Stimulated activated CD4-positive, alpha-beta T cell treated with anti-CD3 and anti-CD28 coated beads, TNF-alpha, amount 100 ng/mL, for 1 hour (primary cell): ENCODE measurements at regions not wholly inside any gene's neighbourhood (a gene's known extent, or its start where the extent isn't known, plus 50 kb on each side); places are given as distances from the start of the nearest gene placed in this dataset.

ENCODE experiments used
- DNase-seq, 3 donors: peaks; one replicate each; pipeline ENCODE4 v3.0.0-alpha.2; 2020; ENCODE audit warnings: low read depth in 3 of 3, low spot score in 1 of 3

GRCh38 chr20:60269573-60270162, 311.4 kb downstream of the CDH26 start:
- DNase-seq: no peak

GRCh38 chr20:60270341-60270740, 312.1 kb downstream of the CDH26 start:
- no peak for DNase-seq

DNA sequence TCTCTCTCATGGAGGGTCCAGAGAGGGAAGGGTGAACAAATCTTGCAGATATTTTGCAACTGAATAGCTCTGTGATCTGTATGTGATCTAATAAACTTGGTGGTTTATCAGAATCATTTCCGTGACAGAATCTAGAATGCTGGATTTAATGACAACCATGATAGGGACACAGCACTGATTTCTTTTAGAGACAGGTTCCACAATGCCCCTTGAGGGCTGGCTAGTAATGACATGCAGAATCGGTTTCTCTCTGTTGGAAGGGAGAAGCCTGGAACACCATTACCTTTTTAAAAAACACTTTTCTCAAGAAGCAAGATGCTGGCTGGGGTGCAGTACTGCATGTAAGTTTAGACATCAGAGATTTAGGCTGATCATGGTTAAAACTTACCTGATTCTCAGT, 313.4 kb downstream of the CDH26 start:
- DNase-seq: no peak

DNA sequence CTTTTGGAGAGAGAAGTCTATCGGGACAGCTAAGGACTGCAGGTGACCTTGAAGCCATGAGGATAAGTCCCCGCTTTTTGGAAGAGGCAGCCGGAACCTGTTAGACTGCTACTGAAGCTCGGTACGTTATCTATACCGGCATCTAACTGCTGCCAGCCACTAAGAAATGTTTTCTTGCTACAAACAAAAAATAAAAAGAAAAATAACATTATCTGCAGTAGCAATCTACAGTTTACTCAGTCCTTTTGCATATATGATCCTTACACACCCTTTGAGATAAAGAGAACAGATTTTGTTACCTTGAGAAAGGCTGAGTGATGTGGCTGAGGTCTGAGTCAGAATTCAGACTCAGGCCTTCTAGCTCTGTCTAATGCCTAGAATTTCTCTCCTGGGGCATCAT, 314.6 kb downstream of the CDH26 start:
- no peak for DNase-seq

GRCh38 chr20:60274717-60275116, 316.5 kb downstream of the CDH26 start:
- DNase-seq: no peak

GRCh38 chr20:60281295-60281694, 323.1 kb downstream of the CDH26 start:
- no peak for DNase-seq

- DNase-seq: no peak
Measured at GRCh38 chr20:60283281-60283680, 325.1 kb downstream of the CDH26 start.

DNA sequence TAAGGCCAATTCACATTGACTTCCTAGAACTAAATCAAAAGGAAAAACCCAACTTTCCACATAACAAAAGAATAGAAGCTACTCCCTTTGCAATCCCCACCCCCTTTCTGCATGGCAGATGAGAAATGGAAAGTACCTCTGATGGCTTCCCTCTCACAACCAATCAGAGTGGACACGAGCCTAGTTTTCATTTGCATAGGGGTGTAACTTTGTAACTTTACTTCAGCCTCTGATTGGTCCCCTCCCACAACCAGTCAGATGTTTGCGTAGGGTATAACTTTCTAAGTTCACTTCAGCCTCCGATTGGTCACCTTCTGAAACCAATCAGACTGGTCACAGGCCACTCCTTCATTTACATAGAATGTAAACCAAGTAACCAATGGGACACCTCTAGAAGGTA, 328.5 kb downstream of the CDH26 start:
- DNase-seq: no peak

- DNase-seq: no peak
Measured at GRCh38 chr20:60288945-60289344, 330.7 kb downstream of the CDH26 start.

DNA sequence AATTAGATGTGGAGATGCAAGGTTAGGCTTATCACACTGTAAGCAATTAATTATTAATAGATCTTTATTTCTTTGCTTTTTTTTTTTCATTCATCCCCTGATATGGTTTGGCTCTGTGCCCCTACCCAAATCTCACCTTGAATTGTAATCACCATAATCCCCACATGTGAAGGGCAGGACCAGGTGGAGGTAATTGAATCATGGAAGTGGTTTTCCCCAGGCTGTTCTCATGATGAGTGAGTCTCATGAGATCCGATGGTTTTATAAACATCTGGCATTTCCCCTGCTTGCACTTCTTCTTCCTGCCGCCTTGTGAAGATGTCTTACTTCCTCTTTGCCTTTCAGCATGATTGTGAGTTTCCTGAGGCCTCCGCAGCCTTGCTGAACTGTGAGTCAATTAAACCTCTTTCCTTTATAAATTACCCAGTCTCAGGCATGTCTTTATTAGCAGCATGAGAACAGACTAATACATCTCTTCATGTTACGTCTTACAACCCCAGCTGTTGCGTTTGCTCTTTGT, 333.8 kb downstream of the CDH26 start:
- DNase-seq: no peak

DNA sequence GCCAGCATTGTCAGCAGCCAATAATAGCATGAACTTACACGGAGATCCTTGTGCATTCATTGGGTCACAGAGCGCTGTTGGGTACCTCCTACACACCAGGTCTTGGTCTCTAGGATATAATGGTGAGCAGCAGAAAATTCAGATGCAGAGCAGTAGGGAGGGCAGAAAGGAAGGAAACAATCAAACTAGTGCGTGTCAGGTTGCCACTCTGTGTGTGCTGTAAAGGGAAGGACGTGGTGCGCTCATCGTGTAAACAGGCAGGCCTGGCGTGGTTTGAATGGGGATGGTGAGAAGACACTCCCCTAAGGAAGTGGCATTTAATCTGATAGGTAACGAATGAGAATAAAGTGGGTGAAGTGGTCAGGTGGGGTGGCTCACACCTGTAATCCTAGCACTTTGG, 336.4 kb downstream of the CDH26 start:
- DNase-seq: no peak

GRCh38 chr20:60295214-60295613, 337.0 kb downstream of the CDH26 start:
- no peak for DNase-seq

DNA sequence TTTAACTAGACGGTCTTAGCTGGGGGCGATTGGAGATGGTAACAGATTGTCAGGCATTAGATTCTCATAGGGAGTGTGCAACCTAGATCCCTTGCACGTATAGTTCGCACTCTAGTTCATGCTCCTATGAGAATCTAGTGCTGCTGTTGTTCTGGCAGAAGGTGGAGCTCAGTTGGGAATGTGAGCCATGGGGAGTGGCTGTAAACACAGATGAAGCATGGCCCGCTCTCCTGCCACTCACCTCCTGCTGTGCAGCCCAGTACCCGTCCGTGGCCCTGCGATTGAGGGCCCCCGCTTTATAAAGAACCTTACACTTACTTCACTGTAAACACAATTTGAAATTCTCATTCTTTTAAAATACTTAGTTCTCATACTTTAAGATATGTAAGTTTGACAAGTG, 339.4 kb downstream of the CDH26 start:
- no peak for DNase-seq

- DNase-seq: no peak
Measured at GRCh38 chr20:60298647-60299046, 340.4 kb downstream of the CDH26 start.

GRCh38 chr20:60299951-60300350, 341.7 kb downstream of the CDH26 start:
- DNase-seq: no peak

DNA sequence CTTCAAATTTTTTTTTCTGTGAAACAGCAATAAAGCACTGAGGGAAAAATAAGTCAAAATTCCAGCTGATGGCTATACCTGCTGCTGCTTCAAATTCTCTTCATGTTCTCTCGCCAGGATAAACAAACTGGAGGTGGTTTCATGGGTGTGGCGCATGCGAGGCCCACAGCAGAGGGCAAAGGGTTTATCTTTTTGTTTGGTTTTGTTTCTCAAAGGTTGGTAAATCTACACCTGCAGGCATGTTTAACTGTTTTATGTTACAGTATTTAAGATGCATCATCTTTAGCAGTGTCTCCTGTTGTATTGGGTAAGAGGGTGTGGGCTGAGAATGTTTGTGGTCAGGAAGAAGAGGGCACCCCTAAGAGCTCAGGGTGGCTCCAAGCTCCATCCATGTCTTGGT, 342.2 kb downstream of the CDH26 start:
- no peak for DNase-seq

GRCh38 chr20:60302875-60303274, 344.7 kb downstream of the CDH26 start:
- DNase-seq: no peak

GRCh38 chr20:60304026-60304590, 345.9 kb downstream of the CDH26 start:
- DNase-seq: no peak

GRCh38 chr20:60304931-60305330, 346.7 kb downstream of the CDH26 start:
- DNase-seq: no peak

DNA sequence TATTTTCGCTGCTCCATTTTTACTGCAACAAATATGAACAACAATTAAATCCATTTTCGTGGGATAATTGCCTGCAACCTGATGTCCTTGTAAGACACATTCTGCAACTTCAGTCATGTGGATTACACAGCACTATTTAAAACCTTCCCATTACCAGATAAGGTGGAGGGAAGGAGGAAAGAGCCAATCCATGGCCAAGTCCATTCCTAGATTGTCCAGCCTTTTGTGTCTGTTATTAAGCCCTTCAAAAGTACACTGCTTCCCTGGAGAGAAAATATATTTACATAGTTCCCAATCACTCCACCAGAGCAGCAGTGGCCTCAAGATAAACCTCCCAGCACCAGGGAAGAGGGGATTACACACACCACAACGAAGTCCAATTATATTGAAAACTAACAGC, 347.9 kb downstream of the CDH26 start:
- no peak for DNase-seq

DNA sequence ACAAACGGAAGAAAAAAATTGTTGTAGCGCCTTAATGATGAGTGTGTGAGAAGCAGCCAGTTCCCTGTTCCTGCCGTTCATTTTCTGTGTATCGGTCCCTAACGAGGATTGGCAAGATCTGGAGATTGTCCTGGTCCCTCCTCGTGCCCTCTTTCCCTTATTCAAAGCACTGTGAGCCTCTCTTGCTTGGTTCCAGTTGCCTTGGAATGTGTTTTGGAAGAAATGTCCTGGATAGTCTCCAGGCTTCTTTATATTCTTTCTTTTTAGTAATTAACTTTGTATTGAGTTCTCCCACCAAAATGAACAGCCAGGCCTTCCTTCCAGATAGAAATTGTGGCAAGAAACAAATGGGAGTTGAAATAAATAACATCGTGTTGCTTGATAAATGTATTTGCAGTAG, 348.3 kb downstream of the CDH26 start:
- DNase-seq: no peak

DNA sequence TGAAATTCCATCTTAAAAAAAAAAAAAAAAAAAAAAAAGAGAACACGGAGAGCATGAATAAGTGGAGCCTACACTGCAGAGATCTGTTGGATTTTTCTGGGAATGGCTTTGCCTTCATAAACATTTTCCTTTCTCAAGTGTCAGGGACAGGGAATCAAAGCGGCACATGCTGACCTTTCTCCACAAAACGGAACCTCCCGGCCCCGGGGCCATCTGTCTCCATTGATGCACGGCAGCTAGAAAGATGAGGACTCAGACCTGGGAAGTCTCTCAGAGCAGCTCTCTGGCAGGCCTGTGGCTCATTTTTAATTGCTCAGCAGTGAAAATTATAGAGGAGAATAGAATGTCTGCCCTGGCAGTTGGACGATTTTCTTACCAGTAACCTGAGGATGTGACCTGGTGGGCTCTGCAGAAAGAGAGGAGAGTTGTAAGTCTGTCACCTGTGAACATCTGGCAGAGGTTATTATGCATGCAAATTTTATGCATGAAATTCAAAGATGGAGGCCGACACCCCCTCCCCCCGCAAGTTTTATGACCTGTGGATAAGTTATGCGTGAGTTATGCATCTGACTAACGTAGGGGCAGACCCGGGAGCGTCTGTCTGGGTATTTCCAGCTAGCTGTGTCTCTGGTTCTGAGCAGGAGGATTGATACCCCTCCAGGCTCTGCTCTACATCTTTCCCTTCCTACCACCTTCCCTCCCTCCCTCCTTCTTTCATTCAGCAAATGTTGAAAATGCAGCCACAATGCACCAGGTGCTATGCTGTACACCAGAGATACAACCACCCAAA, 352.5 kb downstream of the CDH26 start:
- no peak for DNase-seq
